ENCODE measurements at regions not wholly inside any gene's neighbourhood (a gene's known extent, or its start where the extent isn't known, plus 50 kb on each side); places are given as distances from the start of the nearest gene placed in this dataset.

GRCh38 chr14:32009976-32010581 is 67.0 kb upstream of the ARHGAP5 start:
- no peak for TF ChIP-seq CTCF (IDR thresholded peaks at IDR 0.05; ENCODE audit: insufficient read depth, low read depth, low read length)
- DNase-seq (ENCODE audit: low read depth), result no peak
- no peak overlapping the region for H3K4me3 ChIP-seq (ENCODE audit: low read depth, low read length)

GRCh38 chr14:32010604-32011125 is 66.4 kb upstream of the ARHGAP5 start:
- TF ChIP-seq CTCF (IDR thresholded peaks at IDR 0.05; ENCODE audit: insufficient read depth, low read depth, low read length), result no peak
- no peak overlapping the region for H3K4me3 ChIP-seq (ENCODE audit: low read depth, low read length)
- peak; percentile 85 for DNase-seq (ENCODE audit: low read depth)

- H3K4me3 ChIP-seq (ENCODE audit: low read depth, low read length), result no peak overlapping the region
- no peak for TF ChIP-seq CTCF (IDR thresholded peaks at IDR 0.05; ENCODE audit: insufficient read depth, low read depth, low read length)
- no peak for DNase-seq (ENCODE audit: low read depth)
These were observed 65.9 kb upstream of the ARHGAP5 start for GRCh38 chr14:32011225-32011624.

DNA sequence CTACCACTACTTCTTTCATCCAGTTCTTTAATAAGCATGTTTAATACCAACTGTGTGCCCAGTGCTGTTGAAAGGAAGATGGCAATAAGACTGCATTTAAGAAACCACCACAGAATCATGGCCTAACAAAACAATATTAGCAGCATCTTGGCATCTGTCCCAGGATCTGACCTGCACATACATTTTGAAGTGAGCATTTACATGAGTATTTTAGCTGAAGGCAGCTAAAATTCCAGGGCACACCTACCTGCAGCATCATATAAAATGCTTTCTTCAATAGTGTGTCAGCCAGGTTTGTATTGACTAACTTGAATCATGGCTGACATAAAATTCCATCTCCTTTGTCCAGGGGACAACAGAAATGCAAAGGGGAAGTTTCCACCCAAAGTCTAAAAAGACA is 65.0 kb upstream of the ARHGAP5 start:
- no peak overlapping the region for H3K4me3 ChIP-seq (ENCODE audit: low read depth, low read length)
- no peak for TF ChIP-seq CTCF (IDR thresholded peaks at IDR 0.05; ENCODE audit: insufficient read depth, low read depth, low read length)
- no peak for DNase-seq (ENCODE audit: low read depth)

- no peak for DNase-seq (ENCODE audit: low read depth)
These were observed 64.5 kb upstream of the ARHGAP5 start for GRCh38 chr14:32012571-32012970.

DNA sequence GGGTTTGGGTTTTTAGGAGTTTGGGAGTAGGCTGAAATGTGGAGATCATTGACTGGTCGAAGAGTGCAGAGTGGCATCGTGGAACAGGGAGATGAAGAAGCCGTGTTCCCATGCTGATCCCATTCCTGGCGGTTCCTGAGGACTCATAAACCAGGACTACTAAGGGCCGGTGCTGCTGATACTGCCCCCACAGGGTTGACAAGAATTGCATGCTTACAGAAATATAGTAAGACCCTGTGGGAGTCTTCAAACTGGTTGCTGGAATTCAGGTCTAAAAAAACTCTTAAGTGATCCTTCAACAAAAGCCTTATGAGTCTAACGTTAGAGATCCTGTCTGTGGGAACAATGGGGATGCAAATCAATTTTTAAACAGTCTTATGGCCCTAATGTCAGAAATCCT is 64.0 kb upstream of the ARHGAP5 start:
- TF ChIP-seq CTCF (IDR thresholded peaks at IDR 0.05; ENCODE audit: insufficient read depth, low read depth, low read length), result peak; percentile 29
- DNase-seq (ENCODE audit: low read depth), result no peak
- H3K4me3 ChIP-seq (ENCODE audit: low read depth, low read length), result no peak overlapping the region

More at GRCh38 chr14:32012571-32012970, 64.5 kb upstream of the ARHGAP5 start:
- H3K4me3 ChIP-seq (ENCODE audit: low read depth, low read length), result no peak overlapping the region
- no peak for TF ChIP-seq CTCF (IDR thresholded peaks at IDR 0.05; ENCODE audit: insufficient read depth, low read depth, low read length)

- TF ChIP-seq CTCF (IDR thresholded peaks at IDR 0.05; ENCODE audit: insufficient read depth, low read depth, low read length), result no peak
- DNase-seq (ENCODE audit: low read depth), result no peak
- H3K4me3 ChIP-seq (ENCODE audit: low read depth, low read length), result no peak overlapping the region
These were observed 63.0 kb upstream of the ARHGAP5 start for GRCh38 chr14:32014057-32014456.
